Activated CD4-positive, alpha-beta T cell treated with anti-CD3 and anti-CD28 coated beads for 4 hours (primary cell): ENCODE measurements at regions not wholly inside any gene's neighbourhood (a gene's known extent, or its start where the extent isn't known, plus 50 kb on each side); places are given as distances from the start of the nearest gene placed in this dataset.

Experiments used
- DNase-seq, 2 donors: peaks; one replicate each; pipeline ENCODE4 v3.0.0-alpha.2; 2020

DNA sequence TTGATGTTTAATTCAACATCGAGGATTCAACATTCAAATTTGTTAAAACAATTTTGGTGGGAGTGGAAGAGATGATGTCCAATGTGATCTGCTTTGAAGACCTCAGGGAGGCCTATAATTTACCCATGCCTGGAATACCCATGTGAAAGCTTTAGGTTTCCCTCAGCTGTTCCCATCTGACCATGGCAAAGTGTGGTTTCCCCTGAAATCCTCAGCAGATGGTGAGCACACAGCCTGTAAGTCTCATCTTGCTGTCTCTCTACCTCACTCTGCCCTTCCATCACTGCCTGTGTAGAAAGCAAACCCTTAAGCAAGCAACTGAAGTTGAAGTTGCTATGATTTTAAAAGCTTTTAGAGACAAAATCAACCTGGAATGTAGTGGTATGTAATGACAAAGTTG, 80.1 kb upstream of the ATF3 start:
- DNase-seq = no peak

DNA sequence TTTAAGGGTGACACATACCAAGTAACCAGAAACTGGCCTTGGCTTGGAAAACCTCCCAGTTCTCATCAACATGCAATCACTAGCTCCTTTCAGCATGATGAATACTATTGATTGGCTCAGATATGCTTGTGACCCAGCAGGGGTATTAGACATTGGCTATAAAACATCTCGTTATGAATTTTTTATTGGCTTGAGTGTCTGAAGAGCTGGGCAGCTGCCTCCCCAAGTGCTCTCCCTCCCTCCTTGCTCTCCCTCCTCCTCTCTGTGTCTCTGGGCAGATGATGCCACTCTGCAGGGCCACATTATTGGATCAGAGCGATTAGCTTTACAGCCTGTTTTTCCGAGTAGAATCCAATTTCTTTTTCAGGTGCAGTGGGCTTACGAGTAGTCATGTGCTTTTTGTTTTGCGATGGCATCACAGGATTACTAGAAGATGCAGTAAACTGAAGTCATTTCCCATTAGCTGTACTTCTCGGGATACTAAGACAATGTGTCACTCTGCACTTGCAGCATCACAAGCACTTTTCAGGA, 79.3 kb upstream of the ATF3 start:
- no peak for DNase-seq

DNA sequence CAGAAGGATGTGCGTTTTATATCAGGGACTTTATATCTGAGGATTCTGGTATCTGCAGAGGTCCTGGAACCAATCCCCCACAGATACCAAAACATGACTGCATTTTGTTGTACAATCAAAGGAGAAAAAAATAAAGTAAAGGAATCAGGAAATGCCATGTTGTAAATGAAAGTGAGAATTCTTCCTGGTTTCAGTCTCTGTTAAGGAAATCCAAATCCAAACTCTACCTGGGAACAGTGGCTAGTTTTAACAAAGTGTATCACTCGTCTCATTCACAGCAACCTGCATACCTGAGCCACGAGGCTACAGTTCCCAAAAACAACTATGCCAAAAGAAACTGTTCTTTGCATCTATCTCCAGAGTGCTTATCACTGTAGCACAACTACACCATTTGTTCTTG, 77.3 kb upstream of the ATF3 start:
- DNase-seq = no peak

DNA sequence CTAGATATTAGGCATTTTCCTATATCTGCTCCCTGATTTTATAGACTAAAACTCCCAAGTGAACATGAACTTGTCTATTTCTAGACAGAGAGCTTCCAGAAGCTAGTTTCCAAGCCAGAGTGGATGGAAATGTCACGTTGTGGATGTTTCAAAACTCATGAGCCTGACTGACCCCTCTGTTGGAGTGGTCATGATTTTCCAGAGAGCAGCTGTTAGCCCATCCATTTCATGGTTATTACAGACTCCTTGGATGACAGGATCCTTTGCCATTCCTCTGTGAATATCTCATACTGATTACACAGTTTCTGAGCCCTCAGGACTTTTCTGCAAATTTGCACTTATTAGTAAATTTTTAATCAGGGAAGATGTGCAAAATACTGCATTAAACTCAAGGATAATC, 76.8 kb upstream of the ATF3 start:
- DNase-seq = no peak

DNA sequence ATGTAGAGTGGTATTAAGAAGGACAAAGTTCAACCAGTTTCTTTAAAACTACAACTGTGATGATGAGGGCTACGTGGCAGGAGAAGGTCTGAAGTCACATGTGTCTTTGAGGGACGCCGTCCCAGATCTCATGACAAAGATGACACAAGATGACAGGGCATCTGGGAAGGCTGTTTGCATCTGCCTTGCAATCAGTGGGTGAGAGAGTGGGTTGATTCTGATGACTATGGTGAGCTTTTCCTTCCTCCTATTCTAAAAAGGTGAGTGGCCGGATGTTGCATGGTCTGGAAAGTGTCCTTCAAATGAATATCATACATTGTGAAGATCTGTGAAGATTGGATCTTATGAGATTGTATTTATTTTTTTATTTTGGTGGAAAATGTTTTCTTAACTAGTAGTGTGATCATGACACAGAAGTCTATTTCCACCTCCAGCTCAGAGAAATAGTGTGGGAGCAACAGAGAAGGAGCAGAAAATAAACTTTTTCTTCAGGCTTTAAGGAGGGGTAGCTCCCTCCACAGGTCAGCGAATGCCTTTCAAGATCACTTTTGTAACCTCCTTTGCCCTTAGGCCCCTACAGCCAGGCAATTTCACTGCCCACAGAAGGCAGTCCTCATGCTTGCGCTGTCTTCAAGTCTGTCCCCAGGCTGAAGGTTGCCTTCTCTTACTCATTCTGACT, 76.0 kb upstream of the ATF3 start:
- no peak for DNase-seq

DNA sequence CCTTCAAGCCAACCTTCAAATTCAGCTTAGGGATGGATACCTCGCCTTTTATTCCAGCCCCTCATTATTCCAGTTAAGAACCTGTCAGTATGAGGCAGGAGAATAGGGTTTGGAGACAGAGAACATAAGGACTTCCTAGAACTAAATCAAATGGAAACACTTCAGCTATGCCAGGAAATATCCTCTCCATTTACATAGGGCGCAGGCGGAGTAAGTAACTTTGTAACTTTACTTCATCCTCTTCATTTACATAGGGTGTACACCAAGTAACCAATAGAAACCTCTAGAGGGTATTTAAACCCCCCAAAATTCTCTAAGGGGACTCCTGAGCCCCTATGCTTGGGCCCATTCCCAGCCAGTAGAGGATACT, 75.4 kb upstream of the ATF3 start:
- no peak for DNase-seq

DNA sequence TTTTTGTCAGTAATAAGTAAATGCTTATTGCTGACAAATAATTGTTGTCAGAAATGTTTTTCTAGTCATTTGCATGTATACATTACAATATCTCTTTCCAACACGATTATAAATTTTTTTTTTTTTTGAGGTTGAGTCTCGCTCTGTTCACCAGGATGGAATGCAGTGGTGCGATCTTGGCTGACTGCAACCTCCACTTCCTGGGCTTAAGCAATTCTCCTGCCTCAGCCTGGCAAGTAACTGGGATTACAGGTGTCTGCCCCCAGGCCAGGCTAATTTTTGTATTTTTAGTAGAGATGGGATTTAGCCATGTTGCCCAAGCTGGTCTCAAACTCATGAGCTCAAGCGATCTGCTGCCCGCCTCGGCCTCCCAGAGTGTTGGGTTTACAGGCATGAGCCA, 72.0 kb upstream of the ATF3 start:
- DNase-seq = no peak

DNA sequence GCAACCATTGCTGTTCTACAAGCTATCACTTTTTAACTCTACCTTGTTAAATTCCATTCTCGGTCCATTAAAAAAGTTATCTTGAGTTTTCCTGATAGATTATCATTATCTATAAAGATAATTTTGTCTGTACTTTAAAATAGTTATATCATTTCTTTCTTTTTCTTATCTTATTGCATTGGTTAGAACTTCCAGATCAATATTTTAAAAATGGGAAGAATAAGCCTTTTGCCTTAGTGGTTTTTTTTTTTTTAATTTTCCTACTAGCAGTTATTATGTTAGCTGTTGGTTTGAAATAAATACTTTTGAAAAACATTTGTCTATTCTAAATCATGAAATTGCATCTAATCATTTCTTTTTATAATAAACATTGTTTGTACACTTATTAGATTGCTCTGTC, 71.0 kb upstream of the ATF3 start:
- no peak for DNase-seq

DNA sequence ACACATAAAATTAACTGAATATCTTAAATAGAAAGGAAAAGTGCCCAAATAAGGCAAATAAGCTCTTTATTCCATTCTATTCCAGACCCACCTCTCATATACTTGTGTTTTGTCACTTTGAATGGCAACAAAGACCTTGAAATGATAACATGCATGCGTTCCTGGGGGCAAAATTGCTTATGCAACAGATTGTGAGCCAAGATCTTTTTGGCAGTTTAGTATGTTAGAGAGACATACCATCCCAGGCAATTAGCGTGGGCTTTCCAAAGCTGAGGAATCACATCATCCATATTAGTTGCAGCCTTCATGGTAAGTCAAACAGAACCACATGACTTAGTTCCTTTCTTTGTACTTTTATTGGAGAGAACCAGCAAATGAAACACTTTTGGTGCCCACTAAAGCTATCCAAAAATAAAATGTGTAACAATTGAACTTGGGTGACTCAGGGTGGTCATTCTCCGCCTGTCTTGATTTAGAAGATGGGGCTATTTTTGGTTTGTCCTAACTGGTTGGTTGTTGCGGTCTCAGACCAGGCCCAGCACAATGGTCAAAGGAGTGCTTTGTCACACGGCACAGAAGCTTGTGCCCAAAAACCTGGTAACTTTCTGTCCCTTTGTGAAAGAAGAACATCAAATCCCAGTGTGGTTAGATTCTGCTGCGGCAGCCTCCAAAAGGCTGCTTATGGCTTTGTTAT, 68.7 kb upstream of the ATF3 start:
- no peak for DNase-seq

DNA sequence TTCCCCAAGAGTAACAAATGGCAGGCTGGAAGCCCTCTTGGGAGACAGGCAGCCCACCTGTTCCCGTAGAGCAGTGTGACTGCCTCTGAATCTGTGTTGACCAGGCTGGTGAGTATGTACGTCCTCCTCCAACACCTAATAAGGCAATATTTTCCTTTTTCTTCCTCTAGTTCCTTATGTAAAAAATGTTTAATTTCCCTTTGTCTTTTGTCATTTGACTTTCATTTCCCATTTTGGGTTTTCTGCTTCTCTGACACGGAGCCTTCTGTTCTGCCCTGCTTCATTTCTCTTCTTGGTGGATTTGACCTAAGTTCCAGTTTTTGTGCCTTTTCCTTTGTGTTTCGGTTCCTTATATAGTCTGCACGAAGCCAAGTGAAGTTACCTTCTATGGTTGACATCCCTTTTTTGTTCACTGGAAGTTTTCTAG, 65.8 kb upstream of the ATF3 start:
- DNase-seq = no peak

DNA sequence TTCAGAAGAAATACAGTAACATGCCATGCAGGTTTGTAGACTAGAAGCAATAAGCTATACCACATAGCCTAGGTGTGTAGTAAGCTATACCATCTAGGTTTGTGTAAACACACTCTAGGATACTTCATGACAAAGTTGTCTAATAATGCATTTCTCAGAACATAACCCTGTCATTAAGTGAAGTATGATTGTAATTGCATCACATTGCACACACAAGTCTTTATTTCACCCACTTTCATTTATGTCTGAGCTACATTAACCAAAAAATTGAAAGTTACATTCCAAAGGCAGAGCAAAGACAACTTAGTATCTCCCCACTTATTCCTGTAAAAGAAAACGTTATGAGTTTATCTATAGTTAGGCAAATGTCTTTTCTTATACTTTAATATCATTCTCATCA, 64.5 kb upstream of the ATF3 start:
- DNase-seq = no peak

DNA sequence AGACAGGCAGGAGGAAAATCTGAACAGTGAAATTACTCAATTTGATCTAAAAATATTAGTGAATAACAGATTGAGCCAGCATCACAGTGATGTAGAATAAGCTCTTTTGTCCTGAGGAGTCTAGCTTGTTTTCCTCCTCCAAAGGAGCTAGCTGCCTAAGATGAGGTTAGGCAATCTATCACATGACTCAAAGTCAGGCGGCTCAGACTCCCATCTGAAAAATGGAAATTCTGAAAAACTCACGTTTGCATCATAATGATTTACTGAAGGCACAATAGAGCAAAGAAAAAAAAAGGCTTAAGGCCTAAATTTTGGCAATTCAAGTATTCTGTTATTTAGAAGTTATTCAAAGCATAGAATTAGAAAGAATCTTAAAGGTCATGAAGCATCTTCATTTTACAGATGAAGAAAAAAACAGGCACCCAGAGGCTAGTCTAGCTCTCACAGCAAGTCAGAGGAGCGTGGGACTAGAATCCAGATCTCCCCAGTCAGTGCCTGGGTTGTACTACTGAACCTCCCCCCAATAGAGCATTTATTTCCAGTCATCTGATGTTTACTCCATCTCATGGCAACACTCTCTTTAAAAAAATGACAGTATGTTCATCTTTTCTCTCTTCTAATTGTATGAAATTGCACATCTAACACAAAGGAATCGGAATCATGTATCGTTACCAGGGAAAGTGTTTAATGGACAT, 62.5 kb upstream of the ATF3 start:
- DNase-seq = no peak

DNA sequence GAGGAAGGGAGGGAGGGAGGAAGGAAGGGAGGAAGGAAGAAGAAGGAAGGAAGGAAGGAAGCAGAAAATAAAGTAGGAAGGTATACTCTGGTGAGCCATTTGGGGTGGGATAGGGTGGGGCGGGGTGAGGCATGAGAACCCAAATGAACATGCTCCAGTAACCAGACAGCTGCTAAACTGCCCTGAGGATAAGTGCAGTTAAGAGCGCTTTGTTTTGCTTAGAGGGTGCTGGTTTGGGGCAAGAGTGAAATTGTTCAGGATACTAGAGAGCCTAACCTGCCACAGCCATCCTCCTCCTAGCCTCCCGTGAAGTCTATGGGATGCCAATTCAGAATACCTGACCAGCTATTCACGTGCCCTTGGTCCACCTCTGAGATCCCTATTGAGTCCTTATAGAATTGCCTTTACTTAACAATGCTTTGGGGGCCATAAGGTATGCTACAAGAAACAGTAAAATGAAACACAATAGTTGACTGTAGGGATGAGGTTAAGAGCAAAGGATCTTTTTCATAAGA, 59.0 kb upstream of the ATF3 start:
- no peak for DNase-seq

DNA sequence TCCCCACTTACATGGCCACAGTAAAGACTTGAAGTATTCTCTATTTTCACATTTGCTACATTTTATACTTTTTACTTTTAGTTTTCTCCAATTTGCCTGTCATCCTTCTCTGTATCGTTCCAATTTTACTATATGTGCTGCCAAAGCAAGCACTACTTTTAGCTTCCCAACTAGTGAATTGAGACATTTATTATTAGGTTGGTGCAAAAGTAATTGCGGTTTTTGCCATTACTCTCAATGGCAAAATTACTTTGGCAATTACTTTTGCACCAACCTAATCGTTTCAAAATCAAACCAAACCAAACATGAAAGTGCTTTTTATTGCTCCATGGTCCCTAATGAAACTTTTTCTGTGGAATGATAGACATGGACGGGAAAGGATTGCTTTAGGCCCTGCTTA, 56.6 kb upstream of the ATF3 start:
- DNase-seq = no peak

DNA sequence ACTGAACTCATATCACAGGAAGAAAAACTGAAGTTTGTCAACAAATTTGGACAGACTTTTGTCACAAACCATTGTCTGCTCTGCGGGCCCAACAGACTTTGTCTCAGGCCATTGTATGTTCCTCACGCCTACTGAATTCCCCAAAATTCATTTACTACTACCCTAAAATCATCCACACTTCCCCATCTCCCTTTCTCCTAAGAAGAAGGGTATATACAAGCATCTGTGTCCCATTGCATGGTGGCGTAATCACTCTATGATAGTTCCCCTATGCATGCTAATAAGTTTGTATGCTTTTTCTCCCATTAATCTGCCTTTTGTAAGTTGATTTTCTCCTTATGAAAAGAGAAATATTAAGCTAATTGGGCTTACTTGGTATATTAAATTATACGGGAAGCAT, 54.9 kb upstream of the ATF3 start:
- DNase-seq = no peak

DNA sequence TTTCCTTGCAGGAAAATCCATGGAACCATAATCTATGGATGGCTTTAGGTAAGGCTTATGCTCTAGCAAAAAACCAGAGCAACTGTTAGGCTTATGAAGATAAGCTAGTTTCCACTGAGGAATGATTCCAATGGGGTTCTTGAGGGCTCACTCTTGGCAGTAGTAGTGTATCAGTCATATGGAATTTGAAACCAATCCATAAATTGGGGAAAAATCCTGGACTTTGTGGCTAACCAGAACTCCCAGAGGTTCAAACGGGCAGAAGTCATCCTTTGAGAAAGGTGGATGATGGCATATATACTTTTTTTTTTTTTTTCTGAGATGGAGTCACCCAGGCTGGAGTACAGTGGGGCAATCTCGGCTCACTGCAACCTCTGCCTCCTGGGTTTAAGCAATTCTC, 54.2 kb upstream of the ATF3 start:
- DNase-seq = no peak

DNA sequence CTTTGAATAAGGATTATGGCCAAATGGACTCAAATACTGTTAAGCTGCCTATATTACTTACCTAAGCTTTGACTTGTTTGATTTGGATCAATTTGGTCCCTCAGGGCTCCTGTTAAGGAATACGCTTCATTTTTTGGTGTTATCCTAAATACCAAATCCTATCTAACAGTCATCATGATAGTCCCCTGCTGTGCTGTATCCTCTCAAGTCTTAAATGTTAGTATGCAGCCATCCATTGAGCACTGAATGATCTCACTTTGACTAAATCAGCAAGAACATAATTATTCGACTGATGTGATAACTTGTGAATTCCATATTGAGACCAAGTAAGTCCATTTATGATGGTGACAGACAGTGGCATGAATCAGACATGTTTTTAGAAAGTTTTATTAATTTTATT, 53.1 kb upstream of the ATF3 start:
- DNase-seq = no peak

DNA sequence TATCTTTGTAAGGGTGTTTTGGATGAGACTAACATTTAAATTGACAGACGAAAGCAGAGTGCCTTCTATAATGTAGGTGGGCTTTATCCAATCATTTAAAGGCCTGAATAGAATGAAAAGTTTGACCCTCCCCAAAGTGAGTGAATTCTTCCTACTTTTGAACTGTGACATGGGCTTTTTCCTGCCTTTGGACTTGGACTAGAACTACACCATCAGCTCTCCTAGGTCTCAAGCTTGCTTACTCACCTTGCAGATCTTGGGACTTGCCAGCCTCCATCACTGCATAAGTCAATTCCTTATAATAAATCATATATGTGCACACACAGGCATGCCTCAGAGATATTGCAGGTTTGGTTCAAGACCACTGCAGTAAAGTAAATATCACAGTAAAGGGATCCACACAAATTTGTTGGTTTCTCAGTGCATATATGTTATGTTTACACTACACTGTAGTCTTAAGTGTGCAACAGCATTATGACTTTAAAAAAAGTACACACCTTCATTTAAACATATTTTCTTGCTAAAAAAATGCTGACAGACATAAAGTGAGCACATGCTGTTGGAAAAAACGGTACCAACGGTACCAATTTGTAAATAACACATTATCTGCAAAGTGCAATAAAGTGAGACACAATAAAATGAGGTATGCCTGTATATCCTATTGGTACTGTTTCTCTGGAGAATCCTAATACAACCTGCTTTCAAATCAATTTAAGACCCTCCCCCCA, 51.6 kb upstream of the ATF3 start:
- DNase-seq = no peak

DNA sequence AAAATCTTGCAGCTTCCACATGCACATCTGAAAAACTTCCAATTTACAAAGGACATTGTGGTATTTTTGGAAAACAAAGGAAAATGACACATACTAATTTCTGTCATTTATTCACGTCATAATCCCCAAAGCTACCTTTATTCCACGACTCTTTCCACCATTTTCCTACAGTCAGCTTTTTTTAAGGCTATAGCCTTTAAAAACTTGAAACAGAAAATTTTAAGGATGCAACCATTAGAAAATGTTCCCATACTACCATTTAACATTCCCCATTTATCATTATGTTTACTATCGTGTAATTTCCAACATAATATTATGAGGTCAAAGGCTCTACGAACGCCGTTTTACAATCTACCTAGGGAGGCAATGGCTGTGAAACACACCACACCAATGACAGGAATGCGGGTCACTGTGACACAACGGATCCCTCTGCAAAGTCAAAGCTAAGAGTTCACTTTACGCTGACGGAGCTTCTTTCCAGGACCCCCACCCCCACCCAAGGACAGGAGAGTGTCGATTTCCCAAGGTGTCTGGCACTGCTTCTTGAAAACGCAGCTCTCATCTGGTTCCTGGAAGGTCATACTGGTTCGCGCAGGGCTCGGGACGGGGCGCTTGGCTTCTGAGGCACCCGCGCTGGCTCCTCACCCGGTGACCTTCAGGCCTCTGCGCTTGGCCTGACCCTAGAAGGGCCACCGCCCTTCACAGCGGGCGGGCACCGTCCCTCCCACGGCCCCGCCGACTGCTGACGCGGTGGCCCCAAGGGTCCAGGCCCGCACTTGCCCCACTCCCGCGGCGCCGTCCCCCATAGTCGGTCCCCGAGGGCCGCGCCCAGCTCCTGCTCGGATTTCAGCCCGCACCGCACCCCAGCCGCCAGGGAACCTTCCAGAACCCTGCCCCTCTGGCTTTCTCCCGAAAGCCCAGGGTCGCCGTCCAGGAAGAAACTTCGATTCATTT, 50.5 kb upstream of the ATF3 start:
- DNase-seq = no peak

DNA sequence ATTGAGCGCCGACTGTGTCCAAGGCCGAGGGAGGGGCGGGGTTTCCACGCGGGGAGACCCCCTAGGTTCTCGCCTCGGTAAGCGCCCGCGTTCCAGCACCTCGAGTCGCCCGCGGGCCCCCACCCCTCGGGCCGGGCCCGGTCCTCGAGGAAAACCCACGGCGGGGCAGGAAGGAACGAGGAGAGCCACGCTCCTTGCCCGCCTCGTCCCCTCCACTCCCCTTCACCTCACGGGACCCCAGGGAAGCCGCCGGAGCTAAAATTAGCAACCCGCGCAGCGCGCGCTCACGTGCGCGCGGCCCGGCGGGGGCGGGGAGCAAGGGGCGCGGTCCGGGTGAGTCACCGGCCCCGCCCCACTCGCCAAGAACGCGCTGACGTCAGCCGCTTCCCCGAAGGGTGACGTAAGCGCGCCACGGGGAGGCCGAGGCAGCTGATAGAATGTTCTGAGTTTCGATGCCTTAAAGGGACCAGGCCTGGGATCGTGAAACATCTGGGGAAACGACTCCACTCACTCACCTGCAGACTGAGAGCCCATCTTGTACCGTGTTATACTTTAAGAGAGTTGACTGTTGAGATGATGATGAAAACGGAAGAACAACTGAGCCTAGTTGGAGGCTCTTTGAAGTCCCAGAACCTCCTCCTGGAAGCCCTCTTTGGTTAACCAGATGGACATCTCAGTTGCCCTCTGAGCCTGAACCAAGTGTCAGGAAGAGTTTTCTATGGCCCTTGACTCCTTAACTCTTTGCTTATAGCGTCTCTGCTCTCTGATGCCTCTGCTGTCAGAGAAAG, 49.7 kb upstream of the ATF3 start:
- peak; percentile 90 to 92 for DNase-seq
